ENCODE measurements at regions not wholly inside any gene's neighbourhood (a gene's known extent, or its start where the extent isn't known, plus 50 kb on each side); places are given as distances from the start of the nearest gene placed in this dataset.

- no peak for DNase-seq (ENCODE audit: low read depth)
These were observed 266.4 kb downstream of the TMEM182 start for GRCh38 chr2:103028181-103028580.

All from LHCN-M2 (cell line).